ENCODE measurements at regions not wholly inside any gene's neighbourhood (a gene's known extent, or its start where the extent isn't known, plus 50 kb on each side); places are given as distances from the start of the nearest gene placed in this dataset.

GRCh38 chr2:234722176-234722575 is 225.3 kb upstream of the ARL4C start:
- Histone ChIP-seq H3K9ac (ENCODE audit: low read depth in 2 of 2, low read length in 2 of 2) (no peak overlapping the region), H3K4me1 (no peaks in the 10 kb centered on the region), H3K9me3 (no peaks in the 10 kb centered on the region), H3K27ac (no peak overlapping the region), H3K4me3 (no peak overlapping the region), H3K36me3 (no peaks in the 10 kb centered on the region), H3K27me3 (no peaks in the 10 kb centered on the region)
- TF ChIP-seq, protein P1, sequence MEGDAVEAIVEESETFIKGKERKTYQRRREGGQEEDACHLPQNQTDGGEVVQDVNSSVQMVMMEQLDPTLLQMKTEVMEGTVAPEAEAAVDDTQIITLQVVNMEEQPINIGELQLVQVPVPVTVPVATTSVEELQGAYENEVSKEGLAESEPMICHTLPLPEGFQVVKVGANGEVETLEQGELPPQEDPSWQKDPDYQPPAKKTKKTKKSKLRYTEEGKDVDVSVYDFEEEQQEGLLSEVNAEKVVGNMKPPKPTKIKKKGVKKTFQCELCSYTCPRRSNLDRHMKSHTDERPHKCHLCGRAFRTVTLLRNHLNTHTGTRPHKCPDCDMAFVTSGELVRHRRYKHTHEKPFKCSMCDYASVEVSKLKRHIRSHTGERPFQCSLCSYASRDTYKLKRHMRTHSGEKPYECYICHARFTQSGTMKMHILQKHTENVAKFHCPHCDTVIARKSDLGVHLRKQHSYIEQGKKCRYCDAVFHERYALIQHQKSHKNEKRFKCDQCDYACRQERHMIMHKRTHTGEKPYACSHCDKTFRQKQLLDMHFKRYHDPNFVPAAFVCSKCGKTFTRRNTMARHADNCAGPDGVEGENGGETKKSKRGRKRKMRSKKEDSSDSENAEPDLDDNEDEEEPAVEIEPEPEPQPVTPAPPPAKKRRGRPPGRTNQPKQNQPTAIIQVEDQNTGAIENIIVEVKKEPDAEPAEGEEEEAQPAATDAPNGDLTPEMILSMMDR (IDR thresholded peaks at IDR 0.05) = no peak
- intact Hi-C loops (cut with DNase I) = no loop called here
- DNase-seq = no peak

DNA sequence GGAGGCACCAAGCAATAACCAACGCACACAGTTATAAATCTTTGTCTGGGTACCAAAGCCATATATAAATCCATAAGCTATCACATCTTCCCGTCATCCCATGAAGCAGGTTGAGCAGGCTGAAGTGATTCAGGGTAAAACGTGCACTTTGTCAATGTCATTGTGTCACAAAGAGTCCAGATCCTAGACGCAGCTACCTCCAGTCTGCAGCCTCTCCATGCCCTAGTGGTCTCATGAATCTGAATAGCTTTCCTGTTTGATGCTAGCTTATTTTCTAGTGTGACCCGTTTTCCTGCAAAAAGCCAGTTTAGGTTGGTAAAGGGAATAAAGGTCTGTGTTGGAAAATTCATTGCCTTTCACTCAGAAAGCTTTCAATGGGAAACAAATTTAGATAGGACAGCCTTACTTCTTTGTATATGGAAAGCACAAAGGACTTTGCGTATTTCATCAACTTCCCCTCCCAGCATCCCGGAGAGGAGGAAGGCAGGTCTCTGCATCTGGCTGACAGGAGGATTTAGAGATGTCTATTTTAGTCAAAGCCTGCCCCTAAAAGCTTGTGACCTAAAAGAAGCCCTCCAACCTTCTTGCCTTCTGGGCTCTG is 222.3 kb upstream of the ARL4C start:
- intact Hi-C loops (cut with DNase I) = no loop called here
- Histone ChIP-seq H3K9me3 (no peaks in the 10 kb centered on the region), H3K9ac (ENCODE audit: low read depth in 2 of 2, low read length in 2 of 2) (no peak overlapping the region), H3K36me3 (no peaks in the 10 kb centered on the region), H3K27me3 (no peaks in the 10 kb centered on the region), H3K4me3 (no peak overlapping the region), H3K4me1 (no peaks in the 10 kb centered on the region), H3K27ac (no peak overlapping the region)
- TF ChIP-seq, protein P1 (IDR thresholded peaks at IDR 0.05) = no peak
- DNase-seq = no peak

DNA sequence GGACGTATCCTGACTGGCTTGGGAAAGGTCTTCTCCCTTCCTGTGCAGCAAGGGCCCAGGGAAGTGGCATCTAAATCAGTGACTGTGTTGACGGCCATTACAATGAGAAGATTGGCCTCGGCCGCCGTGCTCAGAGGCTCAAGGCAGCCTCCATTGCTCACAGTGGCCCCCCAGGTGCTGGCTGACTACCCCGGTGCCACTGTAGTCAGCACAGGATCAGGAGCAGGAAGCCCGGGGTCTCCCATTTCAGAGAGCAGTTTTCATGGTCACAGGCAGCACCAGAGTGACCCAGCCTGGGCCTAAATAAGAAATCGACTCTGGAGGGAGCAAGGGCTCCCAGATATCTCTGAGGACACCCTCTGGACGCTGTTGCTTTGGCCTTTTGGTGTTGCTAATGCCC is 219.4 kb upstream of the ARL4C start:
- H3K4me3 ChIP-seq = no peak overlapping the region

DNA sequence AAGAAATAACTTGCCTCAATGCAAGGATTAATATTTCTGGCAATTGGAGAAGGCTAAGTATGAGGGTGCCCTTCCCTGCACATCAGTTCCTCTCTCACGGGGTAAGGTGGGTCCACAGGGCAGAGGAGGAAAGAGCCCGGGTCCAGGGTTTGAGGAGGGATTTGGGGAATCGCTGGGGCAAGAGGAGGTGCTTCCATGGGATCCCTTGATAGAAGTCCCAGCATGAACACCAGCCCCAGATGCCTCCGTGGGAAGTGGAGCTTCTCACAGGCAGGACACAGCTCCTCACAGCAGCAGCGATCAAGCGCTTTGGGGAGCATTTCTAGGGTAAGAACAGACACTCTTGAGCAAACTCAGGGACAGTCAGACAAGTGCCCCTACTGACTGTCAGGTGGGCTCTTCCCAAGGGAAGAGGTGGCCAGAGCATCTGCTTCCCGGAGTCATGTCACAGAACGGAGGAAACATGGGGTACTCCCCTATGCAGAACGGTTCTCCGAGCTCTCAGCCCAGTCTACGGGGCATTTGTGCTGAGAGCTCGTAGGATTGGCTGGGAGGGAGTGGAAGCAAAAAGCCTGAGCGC is 218.9 kb upstream of the ARL4C start:
- intact Hi-C loops (cut with DNase I) = no loop called here
- no peaks in the 10 kb centered on the region for H3K27me3 ChIP-seq
- DNase-seq = no peak
- no peaks in the 10 kb centered on the region for H3K36me3 ChIP-seq
- H3K27ac ChIP-seq = no peak overlapping the region
- H3K4me1 ChIP-seq = no peaks in the 10 kb centered on the region
- no peak overlapping the region for H3K4me3 ChIP-seq
- H3K9me3 ChIP-seq = no peaks in the 10 kb centered on the region
- TF ChIP-seq, protein P1 (IDR thresholded peaks at IDR 0.05) = no peak
- no peak overlapping the region for H3K9ac ChIP-seq (ENCODE audit: low read depth in 2 of 2, low read length in 2 of 2)

More for the DNA sequence above, 219.4 kb upstream of the ARL4C start:
- Histone ChIP-seq H3K27me3 (no peaks in the 10 kb centered on the region), H3K27ac (no peak overlapping the region), H3K9me3 (no peaks in the 10 kb centered on the region), H3K36me3 (no peaks in the 10 kb centered on the region), H3K9ac (ENCODE audit: low read depth in 2 of 2, low read length in 2 of 2) (no peak overlapping the region), H3K4me1 (no peaks in the 10 kb centered on the region)
- TF ChIP-seq, protein P1 (IDR thresholded peaks at IDR 0.05) = no peak
- intact Hi-C loops (cut with DNase I) = no loop called here
- DNase-seq = no peak

DNA sequence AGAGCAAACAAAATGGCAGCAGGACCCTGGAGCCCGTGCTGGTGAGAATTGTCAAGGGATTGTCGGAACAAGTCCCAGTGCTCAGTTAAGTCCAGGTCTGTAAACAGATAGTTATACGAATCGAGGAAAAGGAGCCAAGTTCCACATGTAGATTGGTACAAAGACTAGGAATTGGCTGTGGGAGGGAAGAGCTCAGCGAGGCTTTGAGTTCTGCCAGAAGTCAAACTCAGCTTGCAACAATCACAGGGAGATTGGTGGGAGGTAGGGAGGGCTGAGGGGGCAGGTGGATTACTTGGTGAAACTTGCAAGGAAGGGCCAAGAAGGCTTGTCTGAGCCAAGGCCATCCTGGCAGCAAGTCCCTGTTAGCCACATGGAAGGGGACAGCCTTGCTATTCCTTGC is 217.8 kb upstream of the ARL4C start:
- H3K9me3 ChIP-seq = no peaks in the 10 kb centered on the region
- H3K27me3 ChIP-seq = no peaks in the 10 kb centered on the region
- H3K4me1 ChIP-seq = no peaks in the 10 kb centered on the region
- no peak overlapping the region for H3K27ac ChIP-seq
- H3K36me3 ChIP-seq = no peaks in the 10 kb centered on the region
- intact Hi-C loops (cut with DNase I) = no loop called here
- no peak overlapping the region for H3K9ac ChIP-seq (ENCODE audit: low read depth in 2 of 2, low read length in 2 of 2)
- no peak overlapping the region for H3K4me3 ChIP-seq
- TF ChIP-seq, protein P1 (IDR thresholded peaks at IDR 0.05) = no peak
- no peak for DNase-seq
